ENCODE measurements at regions not wholly inside any gene's neighbourhood (a gene's known extent, or its start where the extent isn't known, plus 50 kb on each side); places are given as distances from the start of the nearest gene placed in this dataset.

- H3K27ac ChIP-seq: no peak overlapping the region
- H3K9me3 ChIP-seq: no peaks in the 10 kb centered on the region
- H3K36me3 ChIP-seq: no peaks in the 10 kb centered on the region
- H3K27me3 ChIP-seq: no peaks in the 10 kb centered on the region
- no peak for DNase-seq
- no peaks in the 10 kb centered on the region for H3K4me1 ChIP-seq
- no peak overlapping the region for H3K4me3 ChIP-seq
- in situ Hi-C loops (cut with MboI; ENCODE audit: low pct_ligation_motif_present in 1 of 4, low pct_unique_long_range_greater_than_20kb in 1 of 4, low sequenced_read_pairs in 3 of 4) (no loop called here), intact Hi-C loops (cut with DNase I; ENCODE audit: low total_unique reads) (no loop called here)
- TF ChIP-seq EP300 (IDR thresholded peaks at IDR 0.05; ENCODE audit: low read depth): no peak
- TF ChIP-seq POLR2A (IDR thresholded peaks at IDR 0.05): no peak
- TF ChIP-seq CTCF (IDR thresholded peaks at IDR 0.05): no peak
- TF ChIP-seq POLR2AphosphoS5 (IDR thresholded peaks at IDR 0.05): no peak
- WGBS, 2 donors (ENCODE audit: low coverage in 1 of 2): 0 to 68% methylated on average over 1 of the region's 1 CpG
Measured at GRCh38 chr5:147075187-147075586, 159.6 kb upstream of the STK32A start.

- intact Hi-C loops (cut with DNase I; ENCODE audit: low total_unique reads): no loop called here
- no peak overlapping the region for H3K27ac ChIP-seq
- in situ Hi-C loops (cut with MboI; ENCODE audit: low pct_ligation_motif_present in 1 of 4, low pct_unique_long_range_greater_than_20kb in 1 of 4, low sequenced_read_pairs in 3 of 4): no loop called here
- H3K4me1 ChIP-seq: no peaks in the 10 kb centered on the region
- no peak overlapping the region for H3K4me3 ChIP-seq
- no peak for TF ChIP-seq POLR2AphosphoS5 (IDR thresholded peaks at IDR 0.05)
- no peak for TF ChIP-seq EP300 (IDR thresholded peaks at IDR 0.05; ENCODE audit: low read depth)
- no peak for TF ChIP-seq POLR2A (IDR thresholded peaks at IDR 0.05)
- TF ChIP-seq CTCF (IDR thresholded peaks at IDR 0.05): no peak
- no peak for DNase-seq
- no peaks in the 10 kb centered on the region for H3K36me3 ChIP-seq
- no peaks in the 10 kb centered on the region for H3K27me3 ChIP-seq
- 84 to 92% methylated on average over 3 of the region's 3 CpGs for WGBS, 2 donors (ENCODE audit: low coverage in 1 of 2)
- no peaks in the 10 kb centered on the region for H3K9me3 ChIP-seq
Measured at GRCh38 chr5:147080391-147080790, 154.4 kb upstream of the STK32A start.

- in situ Hi-C loops (cut with MboI; ENCODE audit: low pct_ligation_motif_present in 1 of 4, low pct_unique_long_range_greater_than_20kb in 1 of 4, low sequenced_read_pairs in 3 of 4): no loop called here
Measured at GRCh38 chr5:147081311-147081764, 153.5 kb upstream of the STK32A start.

GRCh38 chr5:147084702-147085101 is 150.1 kb upstream of the STK32A start:
- Histone ChIP-seq H3K36me3 (no peaks in the 10 kb centered on the region), H3K4me1 (no peaks in the 10 kb centered on the region), H3K4me3 (no peak overlapping the region), H3K27me3 (no peaks in the 10 kb centered on the region), H3K27ac (no peak overlapping the region), H3K9me3 (no peaks in the 10 kb centered on the region)
- intact Hi-C loops (cut with DNase I; ENCODE audit: low total_unique reads) (no loop called here), in situ Hi-C loops (cut with MboI; ENCODE audit: low pct_ligation_motif_present in 1 of 4, low pct_unique_long_range_greater_than_20kb in 1 of 4, low sequenced_read_pairs in 3 of 4) (no loop called here)
- no peak for DNase-seq
- WGBS, 2 donors (ENCODE audit: low coverage in 1 of 2): 80% methylated on average over 1 of the region's 1 CpG; no CpG with 5 or more reads in 1 of the 2 donors
- TF ChIP-seq POLR2A (IDR thresholded peaks at IDR 0.05) (no peak), CTCF (IDR thresholded peaks at IDR 0.05) (no peak), POLR2AphosphoS5 (IDR thresholded peaks at IDR 0.05) (no peak), EP300 (IDR thresholded peaks at IDR 0.05; ENCODE audit: low read depth) (no peak)

More at GRCh38 chr5:147081311-147081764, 153.5 kb upstream of the STK32A start:
- no peak for TF ChIP-seq EP300 (IDR thresholded peaks at IDR 0.05; ENCODE audit: low read depth)
- no peak for TF ChIP-seq POLR2AphosphoS5 (IDR thresholded peaks at IDR 0.05)
- TF ChIP-seq POLR2A (IDR thresholded peaks at IDR 0.05): no peak
- TF ChIP-seq CTCF (IDR thresholded peaks at IDR 0.05): no peak
- Histone ChIP-seq H3K27me3 (no peaks in the 10 kb centered on the region), H3K4me3 (no peak overlapping the region), H3K4me1 (no peaks in the 10 kb centered on the region), H3K36me3 (no peaks in the 10 kb centered on the region), H3K27ac (no peak overlapping the region), H3K9me3 (no peaks in the 10 kb centered on the region)
- intact Hi-C loops (cut with DNase I; ENCODE audit: low total_unique reads): no loop called here
- WGBS, 2 donors (ENCODE audit: low coverage in 1 of 2): 46 to 52% methylated on average over 4 to 8 of the region's 8 CpGs
- DNase-seq: no peak
